ENCODE measurements at regions not wholly inside any gene's neighbourhood (a gene's known extent, or its start where the extent isn't known, plus 50 kb on each side); places are given as distances from the start of the nearest gene placed in this dataset.
"Not testable (repeated sequence)": the region's sequence is repeated elsewhere in the genome, so short reads cannot be mapped to it uniquely, and the experiment has no call there.

DNA sequence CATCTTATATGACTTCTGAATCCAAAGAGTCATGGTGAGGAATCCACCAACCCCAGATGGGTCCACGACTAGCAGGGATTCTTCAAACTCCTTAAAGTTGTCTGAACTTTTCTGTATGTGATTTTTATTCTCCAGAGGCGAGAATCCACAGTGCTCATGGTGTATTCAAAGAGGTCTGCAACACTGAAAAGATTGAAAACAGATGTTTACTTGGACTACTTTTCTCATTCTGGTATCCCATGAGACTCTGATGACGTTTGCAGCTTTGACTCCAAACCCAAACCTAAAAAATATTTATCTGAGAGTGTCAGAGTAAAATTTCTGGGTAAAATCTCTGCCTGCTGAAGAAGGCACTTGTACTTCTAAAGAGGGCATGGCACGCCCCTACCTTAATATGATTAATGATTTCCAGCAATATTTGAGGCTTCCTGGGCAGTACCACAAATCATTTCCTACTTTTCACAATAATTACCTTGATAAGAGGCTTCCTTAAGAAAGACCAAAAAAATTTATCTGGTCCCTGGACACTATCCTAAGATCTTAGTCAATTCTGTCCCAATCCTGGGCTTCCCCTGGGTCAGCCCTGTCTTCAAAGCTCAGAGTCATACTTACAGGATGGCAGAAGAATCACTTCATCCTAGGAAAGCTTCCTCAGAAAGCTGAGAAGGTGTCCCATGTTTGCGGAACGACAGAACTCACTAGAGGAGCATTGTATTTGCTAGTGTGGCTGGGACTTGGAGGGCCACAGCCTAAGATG lies 76.5 kb upstream of the MAP10 start:
- H3K27me3 ChIP-seq (ENCODE audit: control insufficient read depth in 5 of 5, insufficient read depth in 4 of 5, low read length in 5 of 5): no peaks in the 10 kb centered on the region
- H3K4me3 ChIP-seq (ENCODE audit: low read depth in 1 of 5, low read length in 5 of 5): no peak overlapping the region
- peaks cover 0 to 10% (median 3%) of the 10 kb centered on the region in 5 donors for H3K4me1 ChIP-seq (ENCODE audit: control insufficient read depth in 5 of 5, insufficient read depth in 5 of 5, low read length in 5 of 5)
- H3K36me3 ChIP-seq (ENCODE audit: control insufficient read depth in 5 of 5, insufficient read depth in 5 of 5, low read length in 5 of 5): no peaks in the 10 kb centered on the region
- no peak overlapping the region for H3K27ac ChIP-seq (ENCODE audit: low read depth, low read length)
- H3K9ac ChIP-seq (ENCODE audit: low read length in 5 of 5): no peak overlapping the region
- H3K9me3 ChIP-seq (ENCODE audit: control insufficient read depth in 5 of 5, low read length in 5 of 5): no peaks in the 10 kb centered on the region

DNA sequence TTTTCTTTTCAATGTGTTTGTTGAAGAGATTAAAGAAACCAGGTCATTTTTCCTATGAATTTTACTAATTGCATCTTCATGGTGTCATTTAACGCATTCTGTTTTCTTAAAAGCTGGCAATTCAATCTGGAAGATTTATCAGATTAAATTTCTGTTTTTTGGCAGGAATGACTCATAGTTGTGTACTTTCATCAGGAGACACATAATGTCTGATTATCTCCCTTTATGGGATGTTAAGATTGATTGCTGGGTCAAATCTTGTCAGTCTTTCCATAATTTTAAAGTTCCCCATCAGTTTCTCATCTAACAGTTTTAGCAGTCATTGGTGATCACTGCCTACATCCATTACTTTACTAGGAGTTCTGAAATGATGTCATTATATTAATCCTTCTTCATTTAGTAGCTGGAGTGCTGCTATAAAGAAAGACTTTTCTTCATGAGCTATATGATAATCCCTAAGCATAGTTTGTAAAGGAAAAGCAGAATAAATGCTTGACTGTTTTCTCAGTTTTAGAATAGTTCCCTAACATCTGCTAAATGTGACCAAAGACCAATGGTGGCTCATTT lies 72.8 kb upstream of the MAP10 start:
- H3K4me1 ChIP-seq (ENCODE audit: control insufficient read depth in 5 of 5, insufficient read depth in 5 of 5, low read length in 5 of 5): peaks cover 0 to 10% (median 3%) of the 10 kb centered on the region in 5 donors
- H3K36me3 ChIP-seq (ENCODE audit: control insufficient read depth in 5 of 5, insufficient read depth in 5 of 5, low read length in 5 of 5): no peaks in the 10 kb centered on the region
- no peak overlapping the region for H3K27ac ChIP-seq (ENCODE audit: low read depth, low read length)
- H3K27me3 ChIP-seq (ENCODE audit: control insufficient read depth in 5 of 5, insufficient read depth in 4 of 5, low read length in 5 of 5): no peaks in the 10 kb centered on the region
- no peak overlapping the region for H3K4me3 ChIP-seq (ENCODE audit: low read depth in 1 of 5, low read length in 5 of 5)
- H3K9ac ChIP-seq (ENCODE audit: low read length in 5 of 5): no peak overlapping the region
- no peaks in the 10 kb centered on the region for H3K9me3 ChIP-seq (ENCODE audit: control insufficient read depth in 5 of 5, low read length in 5 of 5)

DNA sequence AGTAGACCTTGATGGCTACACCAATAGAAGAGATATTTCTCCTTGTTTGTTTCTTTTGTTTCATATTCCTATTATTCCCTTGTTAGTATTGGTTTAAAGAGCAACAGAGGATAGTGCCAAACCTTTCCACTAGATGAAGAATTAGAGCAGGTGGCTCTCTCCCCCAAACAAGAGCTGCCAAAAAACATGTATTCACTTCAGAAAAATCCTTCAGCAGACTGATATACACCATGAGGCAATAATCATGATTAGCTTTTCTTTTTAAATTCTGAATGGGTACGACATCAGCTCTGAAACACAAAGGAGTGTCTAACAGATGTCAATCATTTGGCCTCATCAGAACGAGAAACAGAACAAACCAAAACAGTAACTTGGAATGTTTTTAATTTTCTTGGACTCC lies 67.3 kb upstream of the MAP10 start:
- H3K4me1 ChIP-seq (ENCODE audit: control insufficient read depth in 5 of 5, insufficient read depth in 5 of 5, low read length in 5 of 5): no peaks in the 10 kb centered on the region
- H3K36me3 ChIP-seq (ENCODE audit: control insufficient read depth in 5 of 5, insufficient read depth in 5 of 5, low read length in 5 of 5): no peaks in the 10 kb centered on the region
- H3K4me3 ChIP-seq (ENCODE audit: low read depth in 1 of 5, low read length in 5 of 5): no peak overlapping the region
- H3K9me3 ChIP-seq (ENCODE audit: control insufficient read depth in 5 of 5, low read length in 5 of 5): peaks cover 0 to 6% (median 0%) of the 10 kb centered on the region in 5 donors
- no peaks in the 10 kb centered on the region for H3K27me3 ChIP-seq (ENCODE audit: control insufficient read depth in 5 of 5, insufficient read depth in 4 of 5, low read length in 5 of 5)
- H3K9ac ChIP-seq (ENCODE audit: low read length in 5 of 5): no peak overlapping the region
- no peak overlapping the region for H3K27ac ChIP-seq (ENCODE audit: low read depth, low read length)

DNA sequence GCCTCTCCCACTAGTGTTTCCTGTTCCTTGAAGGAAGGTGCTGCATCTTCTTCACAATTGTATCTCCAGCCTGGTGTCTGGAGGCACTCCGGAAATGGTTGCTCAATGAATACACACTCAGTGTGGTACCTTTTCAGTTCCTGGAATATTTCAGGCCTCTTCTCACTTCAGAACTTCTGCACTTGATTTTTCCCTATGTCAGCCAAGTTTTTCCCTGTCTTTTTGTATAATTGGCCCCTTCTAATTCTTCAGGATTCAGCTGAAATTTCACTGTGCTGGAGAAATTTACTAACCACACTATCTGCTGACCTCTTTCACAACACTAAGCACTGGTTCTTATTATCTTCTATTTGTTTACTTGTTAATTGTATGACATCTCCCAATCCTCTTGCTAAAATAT lies 61.2 kb upstream of the MAP10 start:
- Histone ChIP-seq H3K4me1 (ENCODE audit: control insufficient read depth in 5 of 5, insufficient read depth in 5 of 5, low read length in 5 of 5) (no peaks in the 10 kb centered on the region), H3K27ac (ENCODE audit: low read depth, low read length) (no peak overlapping the region), H3K27me3 (ENCODE audit: control insufficient read depth in 5 of 5, insufficient read depth in 4 of 5, low read length in 5 of 5) (no peaks in the 10 kb centered on the region), H3K9ac (ENCODE audit: low read length in 5 of 5) (no peak overlapping the region), H3K4me3 (ENCODE audit: low read depth in 1 of 5, low read length in 5 of 5) (no peak overlapping the region), H3K9me3 (ENCODE audit: control insufficient read depth in 5 of 5, low read length in 5 of 5) (peaks cover 2 to 18% (median 5%) of the 10 kb centered on the region in 5 donors), H3K36me3 (ENCODE audit: control insufficient read depth in 5 of 5, insufficient read depth in 5 of 5, low read length in 5 of 5) (no peaks in the 10 kb centered on the region)

DNA sequence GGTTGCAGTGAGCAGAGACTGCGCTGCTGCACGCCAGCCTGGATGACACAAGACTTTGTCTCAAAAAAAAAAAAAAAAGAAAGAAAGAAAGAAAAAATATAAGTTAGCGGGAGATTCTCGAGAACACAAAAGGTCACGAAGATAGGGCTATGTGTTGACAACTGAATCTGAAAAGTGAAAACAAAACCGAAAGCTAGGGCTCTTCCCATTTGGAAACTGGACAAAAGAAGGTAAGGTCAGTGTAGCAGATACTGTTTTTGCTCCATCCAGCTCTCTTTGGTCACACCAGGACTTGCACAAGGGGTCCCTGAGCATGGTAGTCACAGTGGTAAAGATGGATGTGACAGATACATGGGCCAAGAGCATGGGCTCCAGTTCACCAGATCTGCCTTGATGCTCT lies 60.4 kb upstream of the MAP10 start:
- no peaks in the 10 kb centered on the region for H3K4me1 ChIP-seq (ENCODE audit: control insufficient read depth in 5 of 5, insufficient read depth in 5 of 5, low read length in 5 of 5)
- H3K27ac ChIP-seq (ENCODE audit: low read depth, low read length): no peak overlapping the region

DNA sequence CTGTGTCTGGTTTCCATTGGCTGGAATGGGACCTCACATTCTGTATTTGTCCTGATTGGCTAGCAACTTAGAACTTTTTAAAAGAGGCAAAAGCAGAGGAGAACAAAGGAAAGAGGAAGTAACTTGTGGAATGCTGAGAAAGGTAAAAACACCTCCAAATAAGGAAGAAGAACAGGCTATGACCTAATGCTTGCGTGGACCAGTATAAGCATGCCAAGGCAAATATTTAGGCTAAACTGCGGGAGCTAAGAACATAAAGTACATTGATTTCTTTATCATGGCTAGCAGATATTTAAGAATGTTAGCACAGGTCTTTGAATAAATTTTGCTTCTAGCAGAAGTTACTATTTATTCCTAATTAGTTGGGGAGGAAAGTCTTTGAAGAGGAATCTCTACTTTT lies 59.5 kb upstream of the MAP10 start:
- not testable (repeated sequence) for H3K27me3 ChIP-seq (ENCODE audit: control insufficient read depth in 5 of 5, insufficient read depth in 4 of 5, low read length in 5 of 5); H3K4me1 ChIP-seq (ENCODE audit: control insufficient read depth in 5 of 5, insufficient read depth in 5 of 5, low read length in 5 of 5); H3K9ac ChIP-seq (ENCODE audit: low read length in 5 of 5)

More for the DNA sequence above, 60.4 kb upstream of the MAP10 start:
- no peak overlapping the region for H3K4me3 ChIP-seq (ENCODE audit: low read depth in 1 of 5, low read length in 5 of 5)
- H3K9ac ChIP-seq (ENCODE audit: low read length in 5 of 5): no peak overlapping the region
- H3K9me3 ChIP-seq (ENCODE audit: control insufficient read depth in 5 of 5, low read length in 5 of 5): peaks cover 3 to 26% (median 11%) of the 10 kb centered on the region in 5 donors
- H3K27me3 ChIP-seq (ENCODE audit: control insufficient read depth in 5 of 5, insufficient read depth in 4 of 5, low read length in 5 of 5): no peaks in the 10 kb centered on the region
- no peaks in the 10 kb centered on the region for H3K36me3 ChIP-seq (ENCODE audit: control insufficient read depth in 5 of 5, insufficient read depth in 5 of 5, low read length in 5 of 5)

DNA sequence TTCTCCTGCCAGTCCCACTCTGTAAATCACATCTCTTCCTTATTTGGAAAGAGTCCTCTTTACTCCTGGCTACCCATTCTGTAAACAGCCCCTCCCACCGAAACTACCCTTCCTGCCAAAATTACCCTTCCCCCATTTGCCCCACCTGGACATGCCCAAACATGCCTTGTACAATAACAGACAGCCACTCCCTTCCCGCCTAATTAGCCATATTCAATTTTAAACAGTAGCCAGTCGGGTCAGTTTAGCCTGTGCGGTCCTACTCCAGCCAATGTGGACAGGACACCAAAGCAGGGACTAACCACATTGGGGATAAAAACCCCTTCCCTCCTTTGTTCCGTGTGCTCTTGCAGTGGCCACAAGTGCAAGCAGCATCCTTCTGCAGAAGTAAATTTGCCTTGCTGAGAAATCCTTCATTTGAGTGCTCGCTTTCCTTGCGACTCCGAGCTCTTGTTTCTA lies 56.3 kb upstream of the MAP10 start:
- Histone ChIP-seq H3K9ac (ENCODE audit: low read length in 5 of 5) (no peak overlapping the region), H3K27ac (ENCODE audit: low read depth, low read length) (no peak overlapping the region), H3K36me3 (ENCODE audit: control insufficient read depth in 5 of 5, insufficient read depth in 5 of 5, low read length in 5 of 5) (no peaks in the 10 kb centered on the region), H3K9me3 (ENCODE audit: control insufficient read depth in 5 of 5, low read length in 5 of 5) (peaks cover 3 to 22% (median 12%) of the 10 kb centered on the region in 5 donors), H3K27me3 (ENCODE audit: control insufficient read depth in 5 of 5, insufficient read depth in 4 of 5, low read length in 5 of 5) (no peaks in the 10 kb centered on the region), H3K4me1 (ENCODE audit: control insufficient read depth in 5 of 5, insufficient read depth in 5 of 5, low read length in 5 of 5) (peaks cover 0 to 9% (median 0%) of the 10 kb centered on the region in 5 donors), H3K4me3 (ENCODE audit: low read depth in 1 of 5, low read length in 5 of 5) (peak overlapping the region in 1 of 5 donors; percentile 23)

More for the DNA sequence above, 59.5 kb upstream of the MAP10 start:
- peaks cover 3 to 22% (median 12%) of the 10 kb centered on the region in 5 donors for H3K9me3 ChIP-seq (ENCODE audit: control insufficient read depth in 5 of 5, low read length in 5 of 5)
- H3K27ac ChIP-seq (ENCODE audit: low read depth, low read length); H3K36me3 ChIP-seq (ENCODE audit: control insufficient read depth in 5 of 5, insufficient read depth in 5 of 5, low read length in 5 of 5); H3K4me3 ChIP-seq (ENCODE audit: low read depth in 1 of 5, low read length in 5 of 5): not testable (repeated sequence)

DNA sequence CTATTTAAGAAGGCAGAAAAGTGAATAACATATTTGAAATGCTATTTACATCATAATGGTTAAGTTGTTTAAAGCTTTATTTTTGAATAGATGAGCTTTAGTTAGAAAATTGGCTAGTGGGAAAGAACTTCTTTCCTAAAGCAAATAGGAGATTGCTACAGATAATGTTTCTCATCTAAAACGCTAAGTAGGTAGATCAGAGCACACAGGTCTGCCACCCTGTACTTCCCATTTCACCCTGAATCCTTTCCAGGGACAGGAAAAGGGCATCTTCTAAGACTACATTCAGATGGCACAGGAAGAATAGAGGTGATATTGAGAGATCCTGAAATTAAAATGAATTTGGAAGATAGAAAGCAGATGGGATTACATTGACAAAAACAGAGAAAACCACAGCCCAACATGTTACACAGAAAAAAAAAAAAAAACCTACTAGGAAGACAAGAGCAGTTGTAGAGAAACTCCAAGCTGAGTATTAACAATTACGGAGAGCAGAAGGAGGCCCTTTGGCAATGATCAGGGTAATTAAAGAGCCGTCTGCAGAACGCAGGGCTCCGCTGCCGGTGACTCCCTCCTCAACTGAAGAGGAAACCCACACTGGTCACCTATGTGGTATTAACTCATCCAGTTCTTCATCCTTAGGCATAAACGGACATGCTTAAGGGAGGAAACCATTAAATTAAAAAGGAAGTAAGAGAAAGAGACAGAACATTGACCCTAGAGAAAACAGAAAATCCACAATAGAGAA lies 53.6 kb upstream of the MAP10 start:
- Histone ChIP-seq H3K9ac (ENCODE audit: low read length in 5 of 5) (no peak overlapping the region), H3K27me3 (ENCODE audit: control insufficient read depth in 5 of 5, insufficient read depth in 4 of 5, low read length in 5 of 5) (no peaks in the 10 kb centered on the region), H3K27ac (ENCODE audit: low read depth, low read length) (no peak overlapping the region), H3K4me3 (ENCODE audit: low read depth in 1 of 5, low read length in 5 of 5) (peak overlapping the region in 1 of 5 donors; percentile 8), H3K9me3 (ENCODE audit: control insufficient read depth in 5 of 5, low read length in 5 of 5) (peaks cover 3 to 22% (median 12%) of the 10 kb centered on the region in 5 donors), H3K4me1 (ENCODE audit: control insufficient read depth in 5 of 5, insufficient read depth in 5 of 5, low read length in 5 of 5) (peaks cover 0 to 9% (median 0%) of the 10 kb centered on the region in 5 donors), H3K36me3 (ENCODE audit: control insufficient read depth in 5 of 5, insufficient read depth in 5 of 5, low read length in 5 of 5) (no peaks in the 10 kb centered on the region)

DNA sequence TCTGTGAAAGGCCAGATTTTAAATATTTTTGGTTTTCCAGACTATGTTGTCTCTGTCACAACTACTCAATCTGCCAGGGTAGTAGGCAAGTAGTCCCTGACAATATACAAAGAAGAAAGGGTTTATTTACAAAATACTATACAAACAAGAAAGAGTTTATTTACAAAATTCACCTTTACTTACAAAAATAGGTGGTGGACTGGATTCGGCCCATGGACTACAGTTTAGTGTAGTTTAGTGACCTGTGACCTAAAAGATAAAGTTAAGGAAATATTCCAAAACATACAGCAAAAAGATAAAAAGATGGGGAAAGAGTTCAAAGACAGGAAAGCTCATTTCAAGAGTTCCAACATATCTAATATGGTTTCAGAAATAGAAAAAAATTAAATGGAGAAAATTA lies 52.9 kb upstream of the MAP10 start:
- Histone ChIP-seq H3K4me3 (ENCODE audit: low read depth in 1 of 5, low read length in 5 of 5) (no peak overlapping the region), H3K27ac (ENCODE audit: low read depth, low read length) (no peak overlapping the region), H3K36me3 (ENCODE audit: control insufficient read depth in 5 of 5, insufficient read depth in 5 of 5, low read length in 5 of 5) (no peaks in the 10 kb centered on the region), H3K27me3 (ENCODE audit: control insufficient read depth in 5 of 5, insufficient read depth in 4 of 5, low read length in 5 of 5) (no peaks in the 10 kb centered on the region), H3K9ac (ENCODE audit: low read length in 5 of 5) (no peak overlapping the region), H3K4me1 (ENCODE audit: control insufficient read depth in 5 of 5, insufficient read depth in 5 of 5, low read length in 5 of 5) (peaks cover 0 to 9% (median 0%) of the 10 kb centered on the region in 5 donors), H3K9me3 (ENCODE audit: control insufficient read depth in 5 of 5, low read length in 5 of 5) (peaks cover 3 to 22% (median 12%) of the 10 kb centered on the region in 5 donors)

DNA sequence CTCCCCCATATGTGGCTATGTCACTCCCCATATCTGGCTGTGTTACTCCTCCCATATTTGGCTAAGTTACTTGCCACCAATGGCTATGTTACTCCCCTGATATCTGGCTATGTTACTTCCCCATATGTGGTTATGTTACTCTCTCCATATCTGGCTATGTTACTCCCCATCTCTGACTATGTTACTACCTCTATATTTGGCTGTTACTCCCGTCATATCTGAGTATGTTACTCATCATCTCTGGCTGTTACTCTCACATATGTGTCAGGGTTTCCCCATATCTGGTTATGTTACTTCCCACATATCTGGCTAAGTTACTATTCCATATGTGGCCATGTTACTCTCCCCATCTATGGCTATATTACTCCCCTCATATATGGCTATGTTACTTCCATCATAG lies 50.3 kb upstream of the MAP10 start:
- Histone ChIP-seq H3K27me3 (ENCODE audit: control insufficient read depth in 5 of 5, insufficient read depth in 4 of 5, low read length in 5 of 5) (no peaks in the 10 kb centered on the region), H3K9ac (ENCODE audit: low read length in 5 of 5) (no peak overlapping the region), H3K9me3 (ENCODE audit: control insufficient read depth in 5 of 5, low read length in 5 of 5) (peaks cover 0 to under 1% (median 0%) of the 10 kb centered on the region in 5 donors), H3K4me1 (ENCODE audit: control insufficient read depth in 5 of 5, insufficient read depth in 5 of 5, low read length in 5 of 5) (peaks cover 0 to 9% (median 0%) of the 10 kb centered on the region in 5 donors), H3K27ac (ENCODE audit: low read depth, low read length) (no peak overlapping the region), H3K4me3 (ENCODE audit: low read depth in 1 of 5, low read length in 5 of 5) (no peak overlapping the region), H3K36me3 (ENCODE audit: control insufficient read depth in 5 of 5, insufficient read depth in 5 of 5, low read length in 5 of 5) (no peaks in the 10 kb centered on the region)

Data from subcutaneous abdominal adipose tissue (tissue), 5 donors.